ENCODE measurements at regions not wholly inside any gene's neighbourhood (a gene's known extent, or its start where the extent isn't known, plus 50 kb on each side); places are given as distances from the start of the nearest gene placed in this dataset.

- FAIRE-seq (no peak), DNase-seq (ENCODE audit: insufficient read length, low spot score) (no peak)
- no peak for TF ChIP-seq POLR2A (IDR thresholded peaks at IDR 0.05; ENCODE audit: low read depth, low read length)
Measured at GRCh38 chr5:74476046-74476818, 164.3 kb downstream of the ENC1 start.

GRCh38 chr5:74471875-74472274 is 168.7 kb downstream of the ENC1 start:
- DNase-seq (ENCODE audit: insufficient read length, low spot score) = no peak
- no peak for TF ChIP-seq POLR2A (IDR thresholded peaks at IDR 0.05; ENCODE audit: low read depth, low read length)

GRCh38 chr5:74469234-74469994 is 171.1 kb downstream of the ENC1 start:
- no peak for FAIRE-seq
- no peak for TF ChIP-seq POLR2A (IDR thresholded peaks at IDR 0.05; ENCODE audit: low read depth, low read length)

More at GRCh38 chr5:74471875-74472274, 168.7 kb downstream of the ENC1 start:
- no peak for FAIRE-seq

GRCh38 chr5:74468421-74468820 is 172.1 kb downstream of the ENC1 start:
- DNase-seq (ENCODE audit: insufficient read length, low spot score) = no peak
- TF ChIP-seq POLR2A (IDR thresholded peaks at IDR 0.05; ENCODE audit: low read depth, low read length) = no peak
- FAIRE-seq = no peak

More at GRCh38 chr5:74469234-74469994, 171.1 kb downstream of the ENC1 start:
- no peak for DNase-seq (ENCODE audit: insufficient read length, low spot score)

GRCh38 chr5:74465724-74466123 is 174.8 kb downstream of the ENC1 start:
- DNase-seq (ENCODE audit: insufficient read length, low spot score) (no peak), FAIRE-seq (no peak)
- no peak for TF ChIP-seq POLR2A (IDR thresholded peaks at IDR 0.05; ENCODE audit: low read depth, low read length)

- no peak for TF ChIP-seq POLR2A (IDR thresholded peaks at IDR 0.05; ENCODE audit: low read depth, low read length)
- FAIRE-seq (no peak), DNase-seq (ENCODE audit: insufficient read length, low spot score) (no peak)
Measured at GRCh38 chr5:74464512-74465209, 175.9 kb downstream of the ENC1 start.

- FAIRE-seq = no peak
- no peak for TF ChIP-seq POLR2A (IDR thresholded peaks at IDR 0.05; ENCODE audit: low read depth, low read length)
- no peak for DNase-seq (ENCODE audit: insufficient read length, low spot score)
Measured at GRCh38 chr5:74462356-74462755, 178.2 kb downstream of the ENC1 start.

- TF ChIP-seq POLR2A (IDR thresholded peaks at IDR 0.05; ENCODE audit: low read depth, low read length) = no peak
- FAIRE-seq = no peak
- no peak for DNase-seq (ENCODE audit: insufficient read length, low spot score)
Measured at GRCh38 chr5:74461251-74461650, 179.3 kb downstream of the ENC1 start.

- FAIRE-seq = no peak
Measured at GRCh38 chr5:74460694-74461093, 179.8 kb downstream of the ENC1 start.

GRCh38 chr5:74459984-74460383 is 180.5 kb downstream of the ENC1 start:
- DNase-seq (ENCODE audit: insufficient read length, low spot score) = no peak
- TF ChIP-seq POLR2A (IDR thresholded peaks at IDR 0.05; ENCODE audit: low read depth, low read length) = no peak
- no peak for FAIRE-seq

More at GRCh38 chr5:74460694-74461093, 179.8 kb downstream of the ENC1 start:
- DNase-seq (ENCODE audit: insufficient read length, low spot score) = no peak
- no peak for TF ChIP-seq POLR2A (IDR thresholded peaks at IDR 0.05; ENCODE audit: low read depth, low read length)

GRCh38 chr5:74457876-74458275 is 182.7 kb downstream of the ENC1 start:
- no peak for TF ChIP-seq POLR2A (IDR thresholded peaks at IDR 0.05; ENCODE audit: low read depth, low read length)
- FAIRE-seq = no peak
- DNase-seq (ENCODE audit: insufficient read length, low spot score) = no peak

- FAIRE-seq (no peak), DNase-seq (ENCODE audit: insufficient read length, low spot score) (no peak)
- TF ChIP-seq POLR2A (IDR thresholded peaks at IDR 0.05; ENCODE audit: low read depth, low read length) = no peak
Measured at GRCh38 chr5:74454263-74455030, 186.1 kb downstream of the ENC1 start.

GRCh38 chr5:74452856-74453255 is 187.7 kb downstream of the ENC1 start:
- TF ChIP-seq POLR2A (IDR thresholded peaks at IDR 0.05; ENCODE audit: low read depth, low read length) = no peak
- no peak for FAIRE-seq

More at GRCh38 chr5:74452856-74453255, 187.7 kb downstream of the ENC1 start:
- DNase-seq (ENCODE audit: insufficient read length, low spot score) = no peak
